Mammary epithelial cell (primary cell): ENCODE measurements at regions not wholly inside any gene's neighbourhood (a gene's known extent, or its start where the extent isn't known, plus 50 kb on each side); places are given as distances from the start of the nearest gene placed in this dataset.
"Not testable (repeated sequence)": the region's sequence is repeated elsewhere in the genome, so short reads cannot be mapped to it uniquely, and the experiment has no call there.

Experiments used
- EZH2 ChIP-seq: IDR thresholded peaks from 2 replicates; pipeline ENCODE4 v1.6.1; 2012; ENCODE audit warnings: low read length, inconsistent platforms, borderline replicate concordance
- TF ChIP-seq, protein P1 (sequence below), 2 donors: IDR thresholded peaks in 1 of 2; conservative IDR thresholded peaks in 1 of 2; 2 replicates each; pipeline ENCODE4 v1.5.1; 2011 to 2012; ENCODE audit warnings: inconsistent platforms in 2 of 2, low read length in 2 of 2, mild to moderate bottlenecking in 2 of 2, control low read depth in 1 of 2, low read depth in 1 of 2; ENCODE audit not compliant: insufficient read depth in 1 of 2; ENCODE audit errors: extremely low read depth in 1 of 2

- not testable (repeated sequence) for TF ChIP-seq EZH2
- TF ChIP-seq, protein P1, sequence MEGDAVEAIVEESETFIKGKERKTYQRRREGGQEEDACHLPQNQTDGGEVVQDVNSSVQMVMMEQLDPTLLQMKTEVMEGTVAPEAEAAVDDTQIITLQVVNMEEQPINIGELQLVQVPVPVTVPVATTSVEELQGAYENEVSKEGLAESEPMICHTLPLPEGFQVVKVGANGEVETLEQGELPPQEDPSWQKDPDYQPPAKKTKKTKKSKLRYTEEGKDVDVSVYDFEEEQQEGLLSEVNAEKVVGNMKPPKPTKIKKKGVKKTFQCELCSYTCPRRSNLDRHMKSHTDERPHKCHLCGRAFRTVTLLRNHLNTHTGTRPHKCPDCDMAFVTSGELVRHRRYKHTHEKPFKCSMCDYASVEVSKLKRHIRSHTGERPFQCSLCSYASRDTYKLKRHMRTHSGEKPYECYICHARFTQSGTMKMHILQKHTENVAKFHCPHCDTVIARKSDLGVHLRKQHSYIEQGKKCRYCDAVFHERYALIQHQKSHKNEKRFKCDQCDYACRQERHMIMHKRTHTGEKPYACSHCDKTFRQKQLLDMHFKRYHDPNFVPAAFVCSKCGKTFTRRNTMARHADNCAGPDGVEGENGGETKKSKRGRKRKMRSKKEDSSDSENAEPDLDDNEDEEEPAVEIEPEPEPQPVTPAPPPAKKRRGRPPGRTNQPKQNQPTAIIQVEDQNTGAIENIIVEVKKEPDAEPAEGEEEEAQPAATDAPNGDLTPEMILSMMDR (conservative IDR thresholded peaks at IDR 0.05 in 1 of 2, IDR thresholded peaks at IDR 0.05 in 1 of 2; ENCODE audit: extremely low read depth in 1 of 2, insufficient read depth in 1 of 2, low read depth in 1 of 2, low read length in 2 of 2) = not testable (repeated sequence)
Measured at GRCh38 chr14:37760275-37760674, 164.8 kb downstream of the TTC6 start.
